NCI-H2227 (cell line): ENCODE measurements at regions not wholly inside any gene's neighbourhood (a gene's known extent, or its start where the extent isn't known, plus 50 kb on each side); places are given as distances from the start of the nearest gene placed in this dataset.

Experiments used
- DNase-seq: peaks from one replicate; lab custom pipeline; 2025; ENCODE audit not compliant: unreplicated experiment; lab: John Stamatoyannopoulos, UW

- no peak for DNase-seq
These were observed 669.8 kb upstream of the LRFN5 start for GRCh38 chr14:40936861-40937260.

- no peak for DNase-seq
These were observed 686.3 kb upstream of the LRFN5 start for GRCh38 chr14:40920380-40920779.

- no peak for DNase-seq
These were observed 695.5 kb upstream of the LRFN5 start for GRCh38 chr14:40911141-40911540.

GRCh38 chr14:40909906-40910305 lies 696.8 kb upstream of the LRFN5 start:
- DNase-seq, result no peak

- no peak for DNase-seq
These were observed 703.0 kb upstream of the LRFN5 start for GRCh38 chr14:40903709-40904108.

GRCh38 chr14:40899435-40899834 lies 707.2 kb upstream of the LRFN5 start:
- no peak for DNase-seq

- no peak for DNase-seq
These were observed 711.8 kb upstream of the LRFN5 start for GRCh38 chr14:40894846-40895245.

- DNase-seq, result no peak
These were observed 717.5 kb upstream of the LRFN5 start for GRCh38 chr14:40889126-40889525.

GRCh38 chr14:40887912-40888311 lies 718.8 kb upstream of the LRFN5 start:
- no peak for DNase-seq

- no peak for DNase-seq
These were observed 736.4 kb upstream of the LRFN5 start for GRCh38 chr14:40870252-40870651.

- DNase-seq, result no peak
These were observed 747.6 kb upstream of the LRFN5 start for GRCh38 chr14:40859055-40859454.

GRCh38 chr14:40855343-40855742 lies 751.3 kb upstream of the LRFN5 start:
- no peak for DNase-seq

- no peak for DNase-seq
These were observed 756.5 kb upstream of the LRFN5 start for GRCh38 chr14:40850191-40850590.

- DNase-seq, result no peak
These were observed 759.2 kb upstream of the LRFN5 start for GRCh38 chr14:40847480-40847879.

GRCh38 chr14:40842816-40843215 lies 763.9 kb upstream of the LRFN5 start:
- DNase-seq, result no peak

- no peak for DNase-seq
These were observed 764.8 kb upstream of the LRFN5 start for GRCh38 chr14:40841886-40842285.

- no peak for DNase-seq
These were observed 768.1 kb upstream of the LRFN5 start for GRCh38 chr14:40838601-40839000.

GRCh38 chr14:40806471-40806870 lies 800.2 kb upstream of the LRFN5 start:
- no peak for DNase-seq

GRCh38 chr14:40796168-40796567 lies 810.5 kb upstream of the LRFN5 start:
- no peak for DNase-seq

GRCh38 chr14:40784860-40785259 lies 821.8 kb upstream of the LRFN5 start:
- DNase-seq, result no peak

- no peak for DNase-seq
These were observed 844.0 kb upstream of the LRFN5 start for GRCh38 chr14:40762685-40763084.

GRCh38 chr14:40762177-40762576 lies 844.5 kb upstream of the LRFN5 start:
- no peak for DNase-seq

- no peak for DNase-seq
These were observed 846.0 kb upstream of the LRFN5 start for GRCh38 chr14:40760704-40761103.

- no peak for DNase-seq
These were observed 848.6 kb upstream of the LRFN5 start for GRCh38 chr14:40758076-40758475.
